Skeletal muscle satellite cell (primary cell): ENCODE measurements at regions not wholly inside any gene's neighbourhood (a gene's known extent, or its start where the extent isn't known, plus 50 kb on each side); places are given as distances from the start of the nearest gene placed in this dataset.
"Not testable (repeated sequence)": the region's sequence is repeated elsewhere in the genome, so short reads cannot be mapped to it uniquely, and the experiment has no call there.

Experiments used
- H3K27me3 ChIP-seq: 2 replicates; pipeline ENCODE4 v1.7.0; 2013; ENCODE audit warnings: low read length; ENCODE audit not compliant: control insufficient read depth, insufficient read depth
- H3K36me3 ChIP-seq: 2 replicates; pipeline ENCODE4 v1.7.0; 2013; ENCODE audit warnings: mild to moderate bottlenecking, control low read depth, low read length; ENCODE audit not compliant: insufficient read depth
- H3K4me1 ChIP-seq: 2 replicates; pipeline ENCODE4 v1.7.0; 2013; ENCODE audit warnings: low read length; ENCODE audit not compliant: control insufficient read depth, insufficient read depth
- H3K4me2 ChIP-seq: 2 replicates; pipeline ENCODE4 v1.7.0; 2013; ENCODE audit warnings: mild to moderate bottlenecking, low read length
- H3K4me3 ChIP-seq: 2 replicates; pipeline ENCODE4 v1.7.0; 2013; ENCODE audit warnings: low read length
- H3K9ac ChIP-seq: 2 replicates; pipeline ENCODE4 v1.7.0; 2013; ENCODE audit warnings: mild to moderate bottlenecking, low read depth, low read length, moderate library complexity
- H3K9me3 ChIP-seq: replicated peaks from 2 replicates; pipeline ENCODE4 v1.7.0; 2013; ENCODE audit warnings: mild to moderate bottlenecking, control low read depth, low read length

- not testable (repeated sequence) for H3K9ac ChIP-seq
These were observed 160.6 kb upstream of the NANOGP8 start for GRCh38 chr15:35245681-35246080.

GRCh38 chr15:35244227-35244626 lies 159.1 kb upstream of the NANOGP8 start:
- no peaks in the 10 kb centered on the region for H3K36me3 ChIP-seq
- no peak overlapping the region for H3K4me3 ChIP-seq
- no peaks in the 10 kb centered on the region for H3K9me3 ChIP-seq
- H3K27me3 ChIP-seq: no peaks in the 10 kb centered on the region
- H3K4me1 ChIP-seq: peaks cover 3% of the 10 kb centered on the region
- no peak overlapping the region for H3K9ac ChIP-seq
- H3K4me2 ChIP-seq: no peak overlapping the region

More at GRCh38 chr15:35245681-35246080, 160.6 kb upstream of the NANOGP8 start:
- not testable (repeated sequence) for H3K9me3 ChIP-seq, H3K4me1 ChIP-seq, H3K27me3 ChIP-seq, H3K4me3 ChIP-seq, H3K36me3 ChIP-seq, H3K4me2 ChIP-seq

- H3K9me3 ChIP-seq: no peaks in the 10 kb centered on the region
- H3K9ac ChIP-seq: no peak overlapping the region
- no peak overlapping the region for H3K4me3 ChIP-seq
- peaks cover 3% of the 10 kb centered on the region for H3K4me1 ChIP-seq
- no peak overlapping the region for H3K4me2 ChIP-seq
- H3K27me3 ChIP-seq: no peaks in the 10 kb centered on the region
- no peaks in the 10 kb centered on the region for H3K36me3 ChIP-seq
These were observed 158.7 kb upstream of the NANOGP8 start for GRCh38 chr15:35243758-35244157.

- H3K4me3 ChIP-seq, H3K9ac ChIP-seq, H3K27me3 ChIP-seq, H3K4me2 ChIP-seq, H3K4me1 ChIP-seq, H3K36me3 ChIP-seq, H3K9me3 ChIP-seq: not testable (repeated sequence)
These were observed 154.6 kb upstream of the NANOGP8 start for GRCh38 chr15:35239693-35240092.

GRCh38 chr15:35238448-35238847 lies 153.4 kb upstream of the NANOGP8 start:
- H3K9ac ChIP-seq, H3K4me1 ChIP-seq, H3K4me3 ChIP-seq, H3K36me3 ChIP-seq, H3K4me2 ChIP-seq, H3K9me3 ChIP-seq, H3K27me3 ChIP-seq: not testable (repeated sequence)

- Histone ChIP-seq H3K4me2 (no peak overlapping the region), H3K9ac (no peak overlapping the region), H3K27me3 (no peaks in the 10 kb centered on the region), H3K9me3 (no peaks in the 10 kb centered on the region), H3K4me1 (no peaks in the 10 kb centered on the region), H3K36me3 (no peaks in the 10 kb centered on the region), H3K4me3 (no peak overlapping the region)
These were observed 144.0 kb upstream of the NANOGP8 start for GRCh38 chr15:35229085-35229484.

GRCh38 chr15:35218215-35218614 lies 133.1 kb upstream of the NANOGP8 start:
- Histone ChIP-seq H3K9me3 (no peaks in the 10 kb centered on the region), H3K9ac (no peak overlapping the region), H3K4me2 (no peak overlapping the region), H3K27me3 (no peaks in the 10 kb centered on the region), H3K4me3 (no peak overlapping the region), H3K4me1 (no peaks in the 10 kb centered on the region), H3K36me3 (no peaks in the 10 kb centered on the region)

- no peaks in the 10 kb centered on the region for H3K27me3 ChIP-seq
- H3K4me3 ChIP-seq: no peak overlapping the region
- H3K9me3 ChIP-seq: no peaks in the 10 kb centered on the region
- no peaks in the 10 kb centered on the region for H3K36me3 ChIP-seq
- no peak overlapping the region for H3K9ac ChIP-seq
- no peak overlapping the region for H3K4me2 ChIP-seq
- H3K4me1 ChIP-seq: no peaks in the 10 kb centered on the region
These were observed 130.0 kb upstream of the NANOGP8 start for GRCh38 chr15:35215093-35215492.

GRCh38 chr15:35211240-35211902 lies 126.3 kb upstream of the NANOGP8 start:
- Histone ChIP-seq H3K4me2 (no peak overlapping the region), H3K4me3 (no peak overlapping the region), H3K4me1 (no peaks in the 10 kb centered on the region), H3K9ac (no peak overlapping the region), H3K9me3 (no peaks in the 10 kb centered on the region), H3K36me3 (no peaks in the 10 kb centered on the region), H3K27me3 (no peaks in the 10 kb centered on the region)

- H3K4me1 ChIP-seq: no peaks in the 10 kb centered on the region
- no peak overlapping the region for H3K4me2 ChIP-seq
- no peaks in the 10 kb centered on the region for H3K36me3 ChIP-seq
- no peak overlapping the region for H3K4me3 ChIP-seq
- H3K9me3 ChIP-seq: no peaks in the 10 kb centered on the region
- H3K27me3 ChIP-seq: no peaks in the 10 kb centered on the region
- no peak overlapping the region for H3K9ac ChIP-seq
These were observed 125.3 kb upstream of the NANOGP8 start for GRCh38 chr15:35210370-35210769.

- Histone ChIP-seq H3K36me3 (no peaks in the 10 kb centered on the region), H3K9ac (no peak overlapping the region), H3K9me3 (no peaks in the 10 kb centered on the region), H3K27me3 (no peaks in the 10 kb centered on the region), H3K4me2 (no peak overlapping the region), H3K4me1 (no peaks in the 10 kb centered on the region), H3K4me3 (no peak overlapping the region)
These were observed 124.7 kb upstream of the NANOGP8 start for GRCh38 chr15:35209838-35210237.

- no peak overlapping the region for H3K4me3 ChIP-seq
- H3K4me2 ChIP-seq: no peak overlapping the region
These were observed 123.3 kb upstream of the NANOGP8 start for GRCh38 chr15:35208353-35208752.

More at GRCh38 chr15:35208353-35208752, 123.3 kb upstream of the NANOGP8 start:
- H3K4me1 ChIP-seq: no peaks in the 10 kb centered on the region
- H3K36me3 ChIP-seq: no peaks in the 10 kb centered on the region
- H3K9me3 ChIP-seq: no peaks in the 10 kb centered on the region
- H3K9ac ChIP-seq: no peak overlapping the region
- no peaks in the 10 kb centered on the region for H3K27me3 ChIP-seq
